WTC11 (cell line): ENCODE measurements at regions not wholly inside any gene's neighbourhood (a gene's known extent, or its start where the extent isn't known, plus 50 kb on each side); places are given as distances from the start of the nearest gene placed in this dataset.

ENCODE experiments used
- ATAC-seq: fragments of 200-7000 bp; cut with Tn5 transposase; 2 replicates; pipeline ENCODE4 v1.10.0; 2021; ENCODE audit warnings: mild to moderate bottlenecking, moderate library complexity
- CTCF ChIA-PET: fragments of 300-600 bp; sonication (Branson Sonifier 250); formaldehyde crosslinking; loops from one replicate; lab custom pipeline; 2021; ENCODE audit warnings: antibody characterized with exemption; lab: Charles Lee
- POLR2A ChIA-PET: fragments of 350-600 bp; sonication (Branson Sonifier 250); formaldehyde crosslinking; loops from one replicate; lab custom pipeline; 2021; ENCODE audit warnings: antibody characterized with exemption; lab: Charles Lee
- DNase-seq: peaks from one replicate; pipeline ENCODE4 v3.0.0; 2021; ENCODE audit warnings: low spot score
- H3K27ac Mint-ChIP-seq: 2 replicates; pipeline ENCODE4 v1.8.0; 2021; ENCODE audit warnings: mixed read lengths
- H3K27me3 Mint-ChIP-seq: 2 replicates; pipeline ENCODE4 v1.8.0; 2021; ENCODE audit warnings: low read depth, mild to moderate bottlenecking, moderate library complexity, mixed read lengths
- H3K36me3 Mint-ChIP-seq: 2 replicates; pipeline ENCODE4 v1.8.0; 2021; ENCODE audit warnings: mixed read lengths
- H3K4me1 Mint-ChIP-seq: 2 replicates; pipeline ENCODE4 v1.8.0; 2022; ENCODE audit warnings: mixed read lengths
- H3K4me3 Mint-ChIP-seq: 2 replicates; pipeline ENCODE4 v1.8.0; 2021; ENCODE audit warnings: mild to moderate bottlenecking, moderate library complexity, mixed read lengths
- H3K9me3 Mint-ChIP-seq: 2 replicates; pipeline ENCODE4 v1.8.0; 2021; ENCODE audit warnings: mixed read lengths
- ARID4B ChIP-seq: sonication (generic); formaldehyde crosslinking; IDR thresholded peaks from 2 replicates; pipeline ENCODE4 v1.8.0; 2023; ENCODE audit warnings: missing genetic modification reagents, mild to moderate bottlenecking, borderline replicate concordance
- CREB1 ChIP-seq: sonication (generic); formaldehyde crosslinking; IDR thresholded peaks from 2 replicates; pipeline ENCODE4 v1.8.0; 2023; ENCODE audit warnings: mild to moderate bottlenecking, missing genetic modification reagents
- CTCF ChIP-seq: fragments of 200-600 bp; IDR thresholded peaks from 2 replicates; pipeline ENCODE4 v1.8.0; 2022; ENCODE audit warnings: antibody characterized with exemption
- E2F5 ChIP-seq: sonication (generic); formaldehyde crosslinking; IDR thresholded peaks from 2 replicates; pipeline ENCODE4 v1.8.1; 2022; ENCODE audit warnings: mild to moderate bottlenecking, moderate library complexity, missing genetic modification reagents
- EMX1 ChIP-seq: fragments of 250-450 bp; sonication (Bioruptor Pico); IDR thresholded peaks from 2 replicates; pipeline ENCODE4 v1.8.0; 2021; ENCODE audit warnings: mild to moderate bottlenecking
- ESRRA ChIP-seq: sonication (generic); formaldehyde crosslinking; IDR thresholded peaks from 2 replicates; pipeline ENCODE4 v1.8.1; 2022; ENCODE audit warnings: mild to moderate bottlenecking, missing genetic modification reagents, borderline replicate concordance
- FOXJ3 ChIP-seq: sonication (generic); formaldehyde crosslinking; IDR thresholded peaks from 2 replicates; pipeline ENCODE4 v1.9.0; 2021; ENCODE audit warnings: missing genetic modification reagents, mild to moderate bottlenecking, borderline replicate concordance
- GABPB1 ChIP-seq: sonication (generic); formaldehyde crosslinking; IDR thresholded peaks from 2 replicates; pipeline ENCODE4 v1.8.1; 2023; ENCODE audit warnings: mild to moderate bottlenecking, missing genetic modification reagents
- IRF2 ChIP-seq: sonication (generic); formaldehyde crosslinking; IDR thresholded peaks from 2 replicates; pipeline ENCODE4 v1.8.0; 2022; ENCODE audit warnings: low read depth, missing genetic modification reagents, borderline replicate concordance
- NFATC4 ChIP-seq: fragments of 250-450 bp; sonication (Bioruptor Pico); IDR thresholded peaks from 2 replicates; pipeline ENCODE4 v1.9.0; 2021; ENCODE audit warnings: mild to moderate bottlenecking
- NFE2L1 ChIP-seq: sonication (generic); formaldehyde crosslinking; IDR thresholded peaks from 2 replicates; pipeline ENCODE4 v1.8.1; 2023; ENCODE audit warnings: missing genetic modification reagents
- OVOL2 ChIP-seq: fragments of 250-450 bp; sonication (Bioruptor Pico); IDR thresholded peaks from 2 replicates; pipeline ENCODE4 v1.9.0; 2021; ENCODE audit warnings: mild to moderate bottlenecking, borderline replicate concordance
- RORB ChIP-seq: fragments of 250-450 bp; sonication (Bioruptor Pico); IDR thresholded peaks from 2 replicates; pipeline ENCODE4 v1.9.0; 2021; ENCODE audit warnings: mild to moderate bottlenecking
- ZNF121 ChIP-seq: sonication (generic); formaldehyde crosslinking; IDR thresholded peaks from 2 replicates; pipeline ENCODE4 v1.8.0; 2023; ENCODE audit warnings: missing genetic modification reagents
- ZNF263 ChIP-seq: sonication (generic); formaldehyde crosslinking; IDR thresholded peaks from 2 replicates; pipeline ENCODE4 v1.8.1; 2022; ENCODE audit warnings: low read depth, mild to moderate bottlenecking, moderate library complexity, missing genetic modification reagents
- ZNF671 ChIP-seq: fragments of 250-450 bp; sonication (Bioruptor Pico); IDR thresholded peaks from 2 replicates; pipeline ENCODE4 v1.8.0; 2021; ENCODE audit warnings: mild to moderate bottlenecking
- TF ChIP-seq, protein P1 (sequence below): sonication (generic); formaldehyde crosslinking; IDR thresholded peaks from 2 replicates; pipeline ENCODE4 v1.8.0; 2022; ENCODE audit warnings: mild to moderate bottlenecking, missing genetic modification reagents
- TF ChIP-seq, protein P2 (sequence below): fragments of 250-450 bp; sonication (Bioruptor Pico); IDR thresholded peaks from 2 replicates; pipeline ENCODE4 v1.9.0; 2021; ENCODE audit warnings: mild to moderate bottlenecking
- TF ChIP-seq, protein P3 (sequence below): sonication (generic); formaldehyde crosslinking; conservative IDR thresholded peaks from 2 replicates; pipeline ENCODE4 v1.8.1; 2023; ENCODE audit warnings: mild to moderate bottlenecking, low read depth, missing genetic modification reagents, moderate library complexity
- TF ChIP-seq, protein P4 (sequence below): sonication (generic); formaldehyde crosslinking; IDR thresholded peaks from 2 replicates; pipeline ENCODE4 v1.8.1; 2023; ENCODE audit warnings: mild to moderate bottlenecking, missing genetic modification reagents, moderate library complexity
- TF ChIP-seq, protein P5 (sequence below): fragments of 250-450 bp; sonication (Bioruptor Pico); IDR thresholded peaks from 2 replicates; pipeline ENCODE4 v1.9.0; 2021; ENCODE audit warnings: moderate library complexity, mild to moderate bottlenecking, inconsistent platforms, borderline replicate concordance

DNA sequence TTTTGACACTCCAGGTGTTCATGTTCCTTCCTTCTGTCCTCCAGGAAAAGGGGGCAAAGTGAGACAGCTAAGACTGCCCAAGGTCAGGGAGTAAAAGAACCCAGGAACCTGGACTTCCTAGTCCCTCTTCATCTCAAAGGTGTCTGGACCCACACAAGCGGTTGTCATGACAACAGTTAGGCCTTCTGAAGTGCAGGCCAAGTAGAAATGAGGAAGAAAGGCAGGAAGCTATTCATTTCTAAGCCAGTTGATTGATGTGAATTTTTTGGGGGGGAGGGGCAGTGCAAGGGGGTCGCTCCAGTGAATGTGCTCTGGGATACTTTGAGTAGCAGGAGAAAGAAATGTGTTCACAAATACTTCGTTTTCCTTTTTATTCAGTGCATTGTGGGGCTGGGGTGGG, 114.3 kb downstream of the NAV1 start (continued):
- TF ChIP-seq, protein P1, sequence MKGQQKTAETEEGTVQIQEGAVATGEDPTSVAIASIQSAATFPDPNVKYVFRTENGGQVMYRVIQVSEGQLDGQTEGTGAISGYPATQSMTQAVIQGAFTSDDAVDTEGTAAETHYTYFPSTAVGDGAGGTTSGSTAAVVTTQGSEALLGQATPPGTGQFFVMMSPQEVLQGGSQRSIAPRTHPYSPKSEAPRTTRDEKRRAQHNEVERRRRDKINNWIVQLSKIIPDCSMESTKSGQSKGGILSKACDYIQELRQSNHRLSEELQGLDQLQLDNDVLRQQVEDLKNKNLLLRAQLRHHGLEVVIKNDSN (CRISPR knock-in tag), result no peak
- no peak for TF ChIP-seq E2F5 (CRISPR knock-in tag)
- TF ChIP-seq ARID4B (CRISPR knock-in tag), result no peak
- no peak for TF ChIP-seq NFATC4
- no peak for TF ChIP-seq EMX1 (CRISPR knock-in tag)
- TF ChIP-seq, protein P2, sequence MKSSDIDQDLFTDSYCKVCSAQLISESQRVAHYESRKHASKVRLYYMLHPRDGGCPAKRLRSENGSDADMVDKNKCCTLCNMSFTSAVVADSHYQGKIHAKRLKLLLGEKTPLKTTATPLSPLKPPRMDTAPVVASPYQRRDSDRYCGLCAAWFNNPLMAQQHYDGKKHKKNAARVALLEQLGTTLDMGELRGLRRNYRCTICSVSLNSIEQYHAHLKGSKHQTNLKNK, result no peak
- TF ChIP-seq, all 79 proteins: peak for 0

DNA sequence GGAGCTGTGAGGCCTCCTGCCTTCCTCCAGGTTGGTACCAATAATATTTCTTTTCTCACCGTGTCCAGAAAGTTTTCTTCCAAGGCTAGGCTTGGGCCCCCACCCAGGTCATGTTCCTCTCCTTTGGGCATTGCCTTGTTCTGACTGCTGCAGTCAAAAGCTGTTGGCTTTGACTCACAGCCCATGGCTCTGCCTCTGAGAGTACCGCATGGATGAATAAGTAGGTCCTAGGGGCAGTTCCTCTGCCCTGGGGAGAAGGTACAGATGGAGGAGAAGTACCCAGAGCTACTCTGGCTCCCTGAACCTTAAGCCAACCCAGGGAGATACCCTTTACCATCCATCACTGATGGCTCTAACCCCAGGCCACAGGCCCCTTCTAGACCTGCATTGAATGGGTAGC, 115.0 kb downstream of the NAV1 start:
- ChIA-PET CTCF (interaction anchor here (3.5 to 4.1 kb wide), 2 partner anchors 50 to 56 kb away, joined by 15 to 23 read pairs; no protein-coding TSS in a partner anchor), POLR2A (no interaction called here)
- Mint-ChIP-seq H3K4me1 (peaks cover 52% of the 10 kb centered on the region), H3K4me3 (no peak overlapping the region), H3K27ac (no peak overlapping the region), H3K36me3 (no peaks in the 10 kb centered on the region), H3K27me3 (peaks cover 4% of the 10 kb centered on the region), H3K9me3 (no peaks in the 10 kb centered on the region)
- no peak for TF ChIP-seq ESRRA (CRISPR knock-in tag)
- TF ChIP-seq, protein P3, sequence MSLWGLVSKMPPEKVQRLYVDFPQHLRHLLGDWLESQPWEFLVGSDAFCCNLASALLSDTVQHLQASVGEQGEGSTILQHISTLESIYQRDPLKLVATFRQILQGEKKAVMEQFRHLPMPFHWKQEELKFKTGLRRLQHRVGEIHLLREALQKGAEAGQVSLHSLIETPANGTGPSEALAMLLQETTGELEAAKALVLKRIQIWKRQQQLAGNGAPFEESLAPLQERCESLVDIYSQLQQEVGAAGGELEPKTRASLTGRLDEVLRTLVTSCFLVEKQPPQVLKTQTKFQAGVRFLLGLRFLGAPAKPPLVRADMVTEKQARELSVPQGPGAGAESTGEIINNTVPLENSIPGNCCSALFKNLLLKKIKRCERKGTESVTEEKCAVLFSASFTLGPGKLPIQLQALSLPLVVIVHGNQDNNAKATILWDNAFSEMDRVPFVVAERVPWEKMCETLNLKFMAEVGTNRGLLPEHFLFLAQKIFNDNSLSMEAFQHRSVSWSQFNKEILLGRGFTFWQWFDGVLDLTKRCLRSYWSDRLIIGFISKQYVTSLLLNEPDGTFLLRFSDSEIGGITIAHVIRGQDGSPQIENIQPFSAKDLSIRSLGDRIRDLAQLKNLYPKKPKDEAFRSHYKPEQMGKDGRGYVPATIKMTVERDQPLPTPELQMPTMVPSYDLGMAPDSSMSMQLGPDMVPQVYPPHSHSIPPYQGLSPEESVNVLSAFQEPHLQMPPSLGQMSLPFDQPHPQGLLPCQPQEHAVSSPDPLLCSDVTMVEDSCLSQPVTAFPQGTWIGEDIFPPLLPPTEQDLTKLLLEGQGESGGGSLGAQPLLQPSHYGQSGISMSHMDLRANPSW (CRISPR knock-in tag), result no peak
- no peak for TF ChIP-seq ZNF121 (CRISPR knock-in tag)
- no peak for TF ChIP-seq FOXJ3 (CRISPR knock-in tag)
- no peak for TF ChIP-seq ZNF263 (CRISPR knock-in tag)
- ATAC-seq (no peak), DNase-seq (no peak)

DNA sequence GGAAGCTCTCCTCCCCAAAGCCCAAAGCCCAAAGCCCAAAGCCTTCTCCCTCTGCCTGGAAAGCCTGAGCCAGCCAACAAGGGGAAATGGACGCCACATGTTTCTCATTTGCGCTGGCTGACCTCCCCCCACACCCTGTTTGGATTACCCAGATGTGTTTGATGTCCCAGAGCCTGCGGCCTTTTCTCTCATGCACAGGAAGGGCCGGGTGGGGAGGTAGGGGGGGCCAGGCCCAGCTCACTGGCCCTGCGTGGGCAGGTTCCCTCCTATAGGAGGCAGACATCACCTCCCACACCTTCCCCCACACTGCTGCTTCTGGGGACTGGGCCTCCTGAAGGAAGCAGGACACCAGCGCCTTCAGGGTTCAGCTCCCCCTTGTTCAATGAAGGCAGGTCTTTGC, 116.3 kb downstream of the NAV1 start:
- no peak overlapping the region for H3K27ac Mint-ChIP-seq
- peaks cover 52% of the 10 kb centered on the region for H3K4me1 Mint-ChIP-seq
- CTCF ChIA-PET, result interaction anchor here (0.6 to 4.1 kb wide), 14 partner anchors 9 to 299 kb away, joined by 3 to 23 read pairs (median 5); no protein-coding TSS in a partner anchor
- POLR2A ChIA-PET, result interaction anchor here (0.6 kb wide), 1 partner anchor 10 kb away, joined by 3 read pairs; no protein-coding TSS in a partner anchor
- ATAC-seq (peak; percentile 58), DNase-seq (peak; percentile 42)
- no peak overlapping the region for H3K4me3 Mint-ChIP-seq
- peaks cover 4% of the 10 kb centered on the region for H3K27me3 Mint-ChIP-seq
- H3K36me3 Mint-ChIP-seq, result no peaks in the 10 kb centered on the region
- H3K9me3 Mint-ChIP-seq, result no peaks in the 10 kb centered on the region
- TF ChIP-seq ESRRA (CRISPR knock-in tag), result no peak
- no peak for TF ChIP-seq ZNF263 (CRISPR knock-in tag)
- TF ChIP-seq OVOL2, result no peak
- no peak for TF ChIP-seq CTCF
- no peak for TF ChIP-seq ZNF671 (CRISPR knock-in tag)
- TF ChIP-seq RORB (CRISPR knock-in tag), result no peak
- TF ChIP-seq, protein P4, sequence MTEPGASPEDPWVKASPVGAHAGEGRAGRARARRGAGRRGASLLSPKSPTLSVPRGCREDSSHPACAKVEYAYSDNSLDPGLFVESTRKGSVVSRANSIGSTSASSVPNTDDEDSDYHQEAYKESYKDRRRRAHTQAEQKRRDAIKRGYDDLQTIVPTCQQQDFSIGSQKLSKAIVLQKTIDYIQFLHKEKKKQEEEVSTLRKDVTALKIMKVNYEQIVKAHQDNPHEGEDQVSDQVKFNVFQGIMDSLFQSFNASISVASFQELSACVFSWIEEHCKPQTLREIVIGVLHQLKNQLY (CRISPR knock-in tag), result no peak
- no peak for TF ChIP-seq CREB1
- no peak for TF ChIP-seq IRF2
- no peak for TF ChIP-seq GABPB1 (CRISPR knock-in tag)
- TF ChIP-seq NFE2L1 (CRISPR knock-in tag), result no peak
- TF ChIP-seq, protein P5, sequence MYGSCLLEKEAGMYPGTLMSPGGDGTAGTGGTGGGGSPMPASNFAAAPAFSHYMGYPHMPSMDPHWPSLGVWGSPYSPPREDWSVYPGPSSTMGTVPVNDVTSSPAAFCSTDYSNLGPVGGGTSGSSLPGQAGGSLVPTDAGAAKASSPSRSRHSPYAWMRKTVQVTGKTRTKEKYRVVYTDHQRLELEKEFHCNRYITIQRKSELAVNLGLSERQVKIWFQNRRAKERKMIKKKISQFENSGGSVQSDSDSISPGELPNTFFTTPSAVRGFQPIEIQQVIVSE (CRISPR knock-in tag), result no peak
